Naive thymus-derived CD8-positive, alpha-beta T cell (primary cell): ENCODE measurements at regions not wholly inside any gene's neighbourhood (a gene's known extent, or its start where the extent isn't known, plus 50 kb on each side); places are given as distances from the start of the nearest gene placed in this dataset.

Experiments
- ATAC-seq, 2 donors: fragments of 150-1000 bp; cut with Tn5 transposase in 1 of 2; sonication (Bioruptor Pico), chemical (Tn5 transposase) in 1 of 2; 1 replicate in 1 of 2; 2 replicates in 1 of 2; pipeline ENCODE4 v1.10.0; 2021; ENCODE audit warnings: mild to moderate bottlenecking in 2 of 2, moderate library complexity in 2 of 2
- POLR2A ChIA-PET: fragments of 350-600 bp; sonication (Branson Sonifier 250); formaldehyde crosslinking; loops from one replicate; lab custom pipeline; 2021; ENCODE audit warnings: antibody characterized with exemption; lab: Charles Lee
- DNase-seq, 10 donors: peaks; one replicate each; pipeline versions ENCODE4 v3.0.0 to v3.0.0-alpha.2; 2020 to 2022
- H3K27ac Mint-ChIP-seq, 10 donors: one replicate each; pipeline ENCODE4 v1.8.0; 2020 to 2022; ENCODE audit warnings: mild to moderate bottlenecking in 10 of 10, mixed read lengths in 10 of 10, moderate library complexity in 4 of 10, inconsistent platforms in 1 of 10
- H3K27me3 Mint-ChIP-seq, 5 donors: one replicate each; pipeline ENCODE4 v1.8.0; 2021 to 2022; ENCODE audit warnings: mixed read lengths in 5 of 5
- H3K36me3 Mint-ChIP-seq, 3 donors: one replicate each; pipeline ENCODE4 v1.8.0; 2020 to 2022; ENCODE audit warnings: mixed read lengths in 3 of 3, mild to moderate bottlenecking in 2 of 3, inconsistent platforms in 1 of 3
- H3K4me1 Mint-ChIP-seq, 4 donors: one replicate each; pipeline ENCODE4 v1.8.0; 2021 to 2022; ENCODE audit warnings: mixed read lengths in 4 of 4
- H3K4me3 Mint-ChIP-seq, 10 donors: one replicate each; pipeline ENCODE4 v1.8.0; 2020 to 2022; ENCODE audit warnings: mild to moderate bottlenecking in 10 of 10, mixed read lengths in 10 of 10, moderate library complexity in 6 of 10, inconsistent platforms in 1 of 10
- H3K9me3 Mint-ChIP-seq, 9 donors: one replicate each; pipeline ENCODE4 v1.8.0; 2020 to 2022; ENCODE audit warnings: mixed read lengths in 9 of 9, mild to moderate bottlenecking in 3 of 9, inconsistent platforms in 1 of 9, moderate library complexity in 1 of 9

GRCh38 chr4:183393446-183393845, 51.0 kb upstream of the CDKN2AIP start:
- H3K4me3 Mint-ChIP-seq, result no peak overlapping the region
- H3K36me3 Mint-ChIP-seq, result no peaks in the 10 kb centered on the region
- H3K9me3 Mint-ChIP-seq, result no peaks in the 10 kb centered on the region
- H3K27ac Mint-ChIP-seq, result no peak overlapping the region
- H3K27me3 Mint-ChIP-seq, result peaks cover 0 to 10% (median 2%) of the 10 kb centered on the region in 5 donors
- POLR2A ChIA-PET, result no interaction called here
- no peak for DNase-seq
- H3K4me1 Mint-ChIP-seq, result peaks cover 16 to 28% (median 21%) of the 10 kb centered on the region in 4 donors
- no peak for ATAC-seq

GRCh38 chr4:183394166-183394951, 50.1 kb upstream of the CDKN2AIP start:
- Mint-ChIP-seq H3K27me3 (peaks cover 0 to 5% (median 2%) of the 10 kb centered on the region in 5 donors), H3K27ac (no peak overlapping the region), H3K36me3 (no peaks in the 10 kb centered on the region), H3K4me1 (peaks cover 22 to 38% (median 28%) of the 10 kb centered on the region in 4 donors), H3K9me3 (no peaks in the 10 kb centered on the region), H3K4me3 (no peak overlapping the region)
- ATAC-seq, result no peak
- DNase-seq, result no peak
- POLR2A ChIA-PET, result interaction anchor here (1.1 kb wide), 1 partner anchor 13 kb away, joined by 3 read pairs; no protein-coding TSS in a partner anchor
